ENCODE measurements at regions not wholly inside any gene's neighbourhood (a gene's known extent, or its start where the extent isn't known, plus 50 kb on each side); places are given as distances from the start of the nearest gene placed in this dataset.

- TF ChIP-seq GATA3 (IDR thresholded peaks at IDR 0.05; ENCODE audit: low read depth, low read length) (no peak), GATA2 (IDR thresholded peaks at IDR 0.05; ENCODE audit: low read depth, low read length) (no peak)
Measured at GRCh38 chr6:91633374-91634111, 1046.7 kb upstream of the MAP3K7 start.

GRCh38 chr6:91632308-91632707 is 1045.4 kb upstream of the MAP3K7 start:
- no peak for TF ChIP-seq GATA3 (IDR thresholded peaks at IDR 0.05; ENCODE audit: low read depth, low read length)
- no peak for TF ChIP-seq GATA2 (IDR thresholded peaks at IDR 0.05; ENCODE audit: low read depth, low read length)

- TF ChIP-seq GATA3 (IDR thresholded peaks at IDR 0.05; ENCODE audit: low read depth, low read length) (no peak), GATA2 (IDR thresholded peaks at IDR 0.05; ENCODE audit: low read depth, low read length) (no peak)
Measured at GRCh38 chr6:91631227-91631626, 1044.4 kb upstream of the MAP3K7 start.

- TF ChIP-seq GATA3 (IDR thresholded peaks at IDR 0.05; ENCODE audit: low read depth, low read length) (no peak), GATA2 (IDR thresholded peaks at IDR 0.05; ENCODE audit: low read depth, low read length) (no peak)
Measured at GRCh38 chr6:91626911-91627310, 1040.0 kb upstream of the MAP3K7 start.

- TF ChIP-seq GATA3 (IDR thresholded peaks at IDR 0.05; ENCODE audit: low read depth, low read length) (no peak), GATA2 (IDR thresholded peaks at IDR 0.05; ENCODE audit: low read depth, low read length) (no peak)
Measured at GRCh38 chr6:91613481-91613880, 1026.6 kb upstream of the MAP3K7 start.

DNA sequence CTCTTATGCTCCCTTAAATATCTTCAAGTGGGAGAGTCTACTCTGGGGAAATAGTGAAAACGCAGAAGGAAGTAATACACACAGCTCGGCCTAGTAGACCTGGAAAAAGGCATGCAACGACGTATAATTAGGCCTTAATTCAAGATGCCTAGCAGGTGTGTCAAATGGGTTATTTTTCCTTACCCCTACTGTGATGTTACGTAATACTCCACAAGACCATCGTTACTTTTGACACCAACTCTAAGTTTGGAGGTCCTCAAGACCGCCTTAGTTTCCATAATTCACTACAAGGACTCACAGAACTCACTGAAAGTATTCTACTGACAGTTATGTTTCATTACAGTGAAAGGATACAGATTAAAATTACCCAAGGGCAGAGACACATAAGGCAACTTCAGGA is 1024.3 kb upstream of the MAP3K7 start:
- TF ChIP-seq GATA2 (IDR thresholded peaks at IDR 0.05; ENCODE audit: low read depth, low read length) (no peak), GATA3 (IDR thresholded peaks at IDR 0.05; ENCODE audit: low read depth, low read length) (no peak)

GRCh38 chr6:91608428-91608827 is 1021.6 kb upstream of the MAP3K7 start:
- TF ChIP-seq GATA3 (IDR thresholded peaks at IDR 0.05; ENCODE audit: low read depth, low read length), result no peak
- TF ChIP-seq GATA2 (IDR thresholded peaks at IDR 0.05; ENCODE audit: low read depth, low read length), result no peak

DNA sequence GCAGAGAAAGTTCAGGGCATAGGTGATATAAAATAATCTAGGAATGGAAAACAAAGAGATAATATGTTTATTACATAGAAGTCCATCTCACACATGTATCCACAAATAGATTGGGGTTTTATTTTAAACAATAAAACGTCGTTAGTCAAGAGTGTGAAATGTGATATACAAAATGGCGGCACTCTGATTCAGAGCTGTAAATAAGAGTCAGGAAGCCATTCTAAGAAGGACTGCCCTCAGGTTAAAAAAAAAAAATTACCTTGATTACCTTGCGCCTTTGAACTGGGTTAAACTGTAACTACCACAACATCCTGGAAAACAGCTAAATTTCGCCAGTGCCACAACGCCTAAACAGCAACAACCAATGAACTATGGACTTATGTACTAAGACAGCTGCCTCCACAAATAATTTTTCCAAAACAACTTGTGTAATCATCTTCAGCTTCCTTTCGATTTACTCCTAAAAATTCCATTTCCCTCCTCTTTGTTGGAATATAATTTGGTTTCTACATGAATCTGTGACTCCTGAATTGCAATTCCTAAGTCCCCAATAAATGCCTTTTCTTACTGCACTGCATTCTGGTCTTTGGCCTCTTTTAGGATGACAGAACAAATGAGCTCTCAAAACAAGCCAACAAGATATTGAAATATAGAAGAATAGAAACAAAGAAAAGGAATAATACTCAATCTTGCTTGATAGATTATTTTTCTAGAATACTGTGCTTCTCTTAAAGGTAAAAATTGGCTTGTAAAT is 1019.5 kb upstream of the MAP3K7 start:
- TF ChIP-seq GATA3 (IDR thresholded peaks at IDR 0.05; ENCODE audit: low read depth, low read length) (no peak), GATA2 (IDR thresholded peaks at IDR 0.05; ENCODE audit: low read depth, low read length) (no peak)

DNA sequence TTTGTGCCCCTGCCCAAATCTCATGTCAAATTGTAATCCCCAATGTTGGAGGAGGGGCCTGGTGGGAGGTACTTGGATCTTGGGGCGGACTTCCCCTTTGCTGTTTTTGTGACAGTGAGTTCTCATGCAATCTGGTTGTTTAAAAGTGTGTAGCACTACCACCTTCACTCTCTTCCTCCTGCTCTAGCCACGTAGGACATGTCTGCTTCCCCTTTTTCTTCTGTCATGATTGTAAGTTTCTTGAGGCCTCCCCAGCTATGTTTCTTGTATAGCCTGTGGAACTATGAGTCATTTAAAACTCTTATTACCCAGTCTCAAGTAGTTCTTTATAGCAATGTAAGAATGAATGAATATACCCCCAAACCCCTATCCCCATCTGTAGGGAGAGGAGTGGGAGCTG is 1013.7 kb upstream of the MAP3K7 start:
- TF ChIP-seq GATA3 (IDR thresholded peaks at IDR 0.05; ENCODE audit: low read depth, low read length) (no peak), GATA2 (IDR thresholded peaks at IDR 0.05; ENCODE audit: low read depth, low read length) (no peak)

- TF ChIP-seq GATA3 (IDR thresholded peaks at IDR 0.05; ENCODE audit: low read depth, low read length), result no peak
- no peak for TF ChIP-seq GATA2 (IDR thresholded peaks at IDR 0.05; ENCODE audit: low read depth, low read length)
Measured at GRCh38 chr6:91590191-91590590, 1003.3 kb upstream of the MAP3K7 start.

GRCh38 chr6:91580635-91581034 is 993.8 kb upstream of the MAP3K7 start:
- TF ChIP-seq GATA3 (IDR thresholded peaks at IDR 0.05; ENCODE audit: low read depth, low read length) (no peak), GATA2 (IDR thresholded peaks at IDR 0.05; ENCODE audit: low read depth, low read length) (no peak)

DNA sequence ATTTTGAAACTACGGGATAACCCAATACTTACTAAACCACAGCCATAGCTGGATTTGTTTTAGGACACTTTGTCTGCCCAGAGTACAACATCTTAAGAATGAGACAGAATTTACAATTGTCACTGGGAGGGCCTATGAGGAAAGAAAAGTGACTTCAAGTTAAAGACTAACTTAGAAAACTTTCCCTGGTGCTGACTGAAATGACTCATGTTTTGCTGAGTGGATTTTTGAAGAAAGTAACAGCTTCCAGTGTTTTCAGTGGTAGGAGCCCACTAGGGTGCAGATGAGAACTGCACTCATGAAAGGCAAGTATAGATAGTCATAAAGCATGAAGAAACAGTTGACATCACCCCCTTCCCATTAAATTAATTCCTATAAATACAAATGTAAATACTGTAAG is 988.2 kb upstream of the MAP3K7 start:
- TF ChIP-seq GATA2 (IDR thresholded peaks at IDR 0.05; ENCODE audit: low read depth, low read length) (no peak), GATA3 (IDR thresholded peaks at IDR 0.05; ENCODE audit: low read depth, low read length) (no peak)

- TF ChIP-seq GATA2 (IDR thresholded peaks at IDR 0.05; ENCODE audit: low read depth, low read length) (no peak), GATA3 (IDR thresholded peaks at IDR 0.05; ENCODE audit: low read depth, low read length) (no peak)
Measured at GRCh38 chr6:91573826-91574416, 987.0 kb upstream of the MAP3K7 start.

- TF ChIP-seq GATA3 (IDR thresholded peaks at IDR 0.05; ENCODE audit: low read depth, low read length) (no peak), GATA2 (IDR thresholded peaks at IDR 0.05; ENCODE audit: low read depth, low read length) (no peak)
Measured at GRCh38 chr6:91572878-91573277, 986.0 kb upstream of the MAP3K7 start.

DNA sequence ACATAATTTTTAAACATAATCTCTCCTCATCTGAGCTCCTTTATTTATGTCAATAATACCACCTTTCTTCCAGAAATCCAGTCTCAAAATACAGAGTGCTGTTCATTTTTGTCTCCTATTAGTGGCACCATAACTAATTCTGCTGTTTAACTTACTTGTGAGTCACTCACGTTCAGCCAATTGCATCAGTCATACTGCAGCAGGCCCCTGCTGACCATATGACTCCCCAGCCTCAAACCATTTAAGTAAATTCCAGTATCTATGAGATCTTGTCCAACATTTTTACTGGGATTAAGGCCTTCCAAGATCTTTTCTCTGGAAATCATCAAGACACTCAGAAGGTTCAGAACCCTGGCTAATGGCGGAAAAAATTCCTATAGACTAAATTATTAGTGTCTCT is 982.2 kb upstream of the MAP3K7 start:
- no peak for TF ChIP-seq GATA2 (IDR thresholded peaks at IDR 0.05; ENCODE audit: low read depth, low read length)
